GM10266 (cell line): ENCODE measurements at regions not wholly inside any gene's neighbourhood (a gene's known extent, or its start where the extent isn't known, plus 50 kb on each side); places are given as distances from the start of the nearest gene placed in this dataset.

ENCODE experiments used
- DNase-seq: peaks from one replicate; pipeline ENCODE4 v3.0.0; 2012; ENCODE audit errors: extremely low spot score
- TF ChIP-seq, protein P1 (sequence below): IDR thresholded peaks from 2 replicates; pipeline ENCODE4 v1.5.1; 2012; ENCODE audit warnings: mild to moderate bottlenecking, low read depth; ENCODE audit not compliant: control insufficient read depth, insufficient read depth; ENCODE audit errors: missing control alignments

DNA sequence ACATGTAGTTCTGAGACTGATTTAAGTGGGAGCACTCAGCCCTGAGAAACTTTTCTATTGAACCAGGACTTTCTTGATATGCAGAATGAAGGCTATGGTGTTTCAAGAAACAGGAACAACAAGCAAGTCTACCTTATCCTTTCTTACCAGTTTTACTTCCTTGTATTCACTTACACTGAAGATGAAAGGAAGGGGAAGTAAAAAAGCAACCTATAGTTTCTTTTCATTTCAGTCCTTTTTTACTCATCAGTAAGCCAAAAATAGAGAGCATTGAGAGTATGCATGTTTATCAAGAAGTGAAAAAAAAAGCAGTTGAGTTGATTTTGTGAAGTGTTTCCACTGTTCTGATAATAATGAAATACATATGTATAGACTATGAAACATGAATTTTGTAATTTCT, 1010.3 kb downstream of the AMY1C start:
- DNase-seq = peak; percentile 8
- TF ChIP-seq, protein P1, sequence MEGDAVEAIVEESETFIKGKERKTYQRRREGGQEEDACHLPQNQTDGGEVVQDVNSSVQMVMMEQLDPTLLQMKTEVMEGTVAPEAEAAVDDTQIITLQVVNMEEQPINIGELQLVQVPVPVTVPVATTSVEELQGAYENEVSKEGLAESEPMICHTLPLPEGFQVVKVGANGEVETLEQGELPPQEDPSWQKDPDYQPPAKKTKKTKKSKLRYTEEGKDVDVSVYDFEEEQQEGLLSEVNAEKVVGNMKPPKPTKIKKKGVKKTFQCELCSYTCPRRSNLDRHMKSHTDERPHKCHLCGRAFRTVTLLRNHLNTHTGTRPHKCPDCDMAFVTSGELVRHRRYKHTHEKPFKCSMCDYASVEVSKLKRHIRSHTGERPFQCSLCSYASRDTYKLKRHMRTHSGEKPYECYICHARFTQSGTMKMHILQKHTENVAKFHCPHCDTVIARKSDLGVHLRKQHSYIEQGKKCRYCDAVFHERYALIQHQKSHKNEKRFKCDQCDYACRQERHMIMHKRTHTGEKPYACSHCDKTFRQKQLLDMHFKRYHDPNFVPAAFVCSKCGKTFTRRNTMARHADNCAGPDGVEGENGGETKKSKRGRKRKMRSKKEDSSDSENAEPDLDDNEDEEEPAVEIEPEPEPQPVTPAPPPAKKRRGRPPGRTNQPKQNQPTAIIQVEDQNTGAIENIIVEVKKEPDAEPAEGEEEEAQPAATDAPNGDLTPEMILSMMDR = no peak

DNA sequence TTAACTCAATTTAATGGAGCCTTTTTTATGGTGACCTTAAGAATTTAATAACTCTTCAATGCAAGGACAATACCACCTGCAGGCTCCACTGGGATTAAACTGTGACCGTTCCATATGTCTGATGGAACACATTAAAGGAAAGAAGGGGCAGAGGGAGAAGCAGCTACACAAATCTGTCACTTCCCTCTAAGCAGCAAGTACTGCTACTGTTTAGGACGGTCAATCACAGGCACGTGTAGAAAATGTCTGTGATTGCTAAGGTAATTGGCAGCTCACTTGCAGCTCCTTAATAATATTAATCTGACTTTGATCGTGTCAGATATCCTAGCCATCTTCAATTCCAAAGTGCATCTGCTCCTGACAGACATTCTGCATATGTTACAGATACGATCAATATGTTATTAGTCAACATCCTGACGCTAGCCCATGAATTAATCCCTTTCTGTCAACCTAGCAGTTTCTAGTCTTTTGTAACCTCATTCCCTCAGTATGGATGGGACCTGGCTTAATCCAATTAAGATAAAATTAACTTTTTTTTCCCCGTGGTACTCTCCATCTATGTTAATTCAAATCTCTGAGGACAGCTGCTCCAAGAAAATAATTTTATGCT, 1012.4 kb downstream of the AMY1C start:
- TF ChIP-seq, protein P1 = no peak
- no peak for DNase-seq

DNA sequence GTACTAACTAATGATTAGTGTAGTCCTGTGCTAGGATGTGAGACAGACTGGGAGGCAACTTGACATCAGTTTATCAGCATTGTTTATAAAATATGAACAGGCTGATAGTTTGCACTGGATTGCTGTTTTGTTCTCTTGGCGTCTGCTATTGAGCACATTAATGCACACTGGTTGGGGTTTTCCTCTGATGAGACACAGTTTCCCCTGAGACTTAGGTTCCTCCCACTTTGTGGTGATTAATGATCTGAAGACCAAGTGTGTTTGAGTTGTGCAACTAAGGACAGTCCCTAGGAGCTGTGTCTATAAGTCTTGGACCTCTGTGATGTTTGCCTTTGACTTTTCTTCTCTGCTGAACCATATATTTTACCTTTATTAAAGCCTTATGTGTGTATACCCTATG, 1015.4 kb downstream of the AMY1C start:
- TF ChIP-seq, protein P1 = no peak
- no peak for DNase-seq

DNA sequence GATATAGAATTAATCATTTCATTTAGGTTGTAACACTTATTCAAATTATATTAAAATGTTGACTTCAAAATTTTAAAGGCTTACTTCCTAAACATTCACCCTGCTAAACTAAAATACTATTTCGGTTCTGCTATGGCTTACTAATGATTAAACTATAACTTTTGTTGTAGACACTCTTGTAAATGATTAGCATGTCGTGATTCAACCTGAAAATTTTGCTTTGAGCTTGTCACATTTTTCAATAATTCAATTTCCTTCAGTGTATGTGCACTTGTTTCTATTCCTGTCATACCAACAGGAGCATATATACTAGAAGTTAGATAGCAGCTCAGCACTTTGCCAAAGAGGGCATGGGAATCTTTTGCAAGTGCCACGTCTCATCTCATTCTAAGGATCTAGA, 1018.8 kb downstream of the AMY1C start:
- TF ChIP-seq, protein P1 = no peak
- DNase-seq = no peak

DNA sequence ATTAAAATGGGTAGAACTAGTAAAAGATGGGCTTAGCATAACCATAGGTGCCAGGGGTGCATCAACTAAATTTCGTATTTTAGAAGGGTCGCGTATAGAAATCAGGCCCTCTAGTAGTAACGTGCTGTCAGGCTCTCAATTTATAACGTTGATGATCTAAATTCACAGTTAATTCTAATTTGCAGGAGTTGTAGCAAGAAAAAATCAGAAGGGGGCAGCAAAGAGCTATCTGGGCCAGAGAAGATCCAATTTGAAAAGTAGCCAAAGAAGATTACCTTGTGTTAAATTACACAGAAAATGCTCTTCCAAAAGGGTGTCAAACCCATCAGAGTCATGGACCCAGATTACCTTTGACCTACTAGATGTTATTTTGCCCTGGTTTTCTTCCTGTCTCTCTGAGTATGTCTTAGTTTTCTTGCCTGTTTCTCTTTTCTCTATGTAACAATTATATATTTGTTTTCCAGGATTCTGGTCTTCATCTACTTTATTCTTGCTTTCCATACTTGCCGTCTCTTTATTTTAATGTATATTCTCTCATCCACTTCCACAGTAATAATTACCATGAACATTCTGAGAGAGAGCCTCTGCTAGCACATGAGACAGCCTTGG, 1030.9 kb downstream of the AMY1C start:
- TF ChIP-seq, protein P1 = peak; percentile 72
- peak; percentile 48 for DNase-seq

DNA sequence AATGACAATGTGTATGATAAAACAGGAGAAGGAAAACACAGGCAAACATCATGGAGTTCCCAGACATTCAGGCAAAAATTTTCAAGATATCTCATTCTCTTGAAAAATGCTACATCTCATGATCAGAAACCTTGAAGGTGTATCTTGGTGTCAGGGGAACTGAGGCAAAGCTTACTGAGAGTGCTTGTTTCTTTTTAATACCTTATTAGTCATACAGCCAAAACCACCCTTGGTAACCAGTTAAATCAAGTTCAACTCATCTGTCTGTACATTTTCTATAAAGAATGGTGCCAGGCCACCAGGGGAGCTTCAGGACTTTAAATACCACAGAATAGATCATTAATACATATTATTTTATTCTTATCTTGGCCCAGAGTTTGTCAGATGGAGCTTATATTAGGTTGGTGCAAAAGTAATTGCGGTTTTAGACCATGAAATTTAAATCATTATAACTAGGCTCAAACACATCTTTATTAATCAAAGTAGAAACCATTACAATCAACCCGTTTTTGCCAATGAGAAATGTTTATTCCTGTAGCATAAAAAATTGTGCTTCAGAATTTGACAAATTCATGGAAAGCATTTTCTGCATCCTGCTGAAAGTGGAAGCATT, 1036.0 kb downstream of the AMY1C start:
- TF ChIP-seq, protein P1 = no peak
- DNase-seq = no peak
